ENCODE measurements at regions not wholly inside any gene's neighbourhood (a gene's known extent, or its start where the extent isn't known, plus 50 kb on each side); places are given as distances from the start of the nearest gene placed in this dataset.

GRCh38 chr5:74124826-74125225 is 498.8 kb downstream of the ARHGEF28 start:
- Histone ChIP-seq H3K4me2 (ENCODE audit: low read length) (no peak overlapping the region), H3K27ac (ENCODE audit: low read length) (no peak overlapping the region), H4K20me1 (ENCODE audit: insufficient read depth) (no peaks in the 10 kb centered on the region), H3K4me3 (ENCODE audit: low read length) (no peak overlapping the region), H3F3A (ENCODE audit: insufficient read depth, low read length, poor library complexity, severe bottlenecking) (peaks cover under 1% of the 10 kb centered on the region), H3K36me3 (ENCODE audit: insufficient read depth, low read length) (no peaks in the 10 kb centered on the region), H3K9ac (ENCODE audit: low read length) (no peak overlapping the region), H3K27me3 (ENCODE audit: insufficient read depth, low read depth, low read length) (no peaks in the 10 kb centered on the region), H2AFZ (ENCODE audit: low read depth, low read length) (no peak overlapping the region), H3K9me2 (ENCODE audit: insufficient read depth, low read length) (no peaks in the 10 kb centered on the region), H3K79me2 (replicated peaks; ENCODE audit: insufficient read depth, low read length) (no peaks in the 10 kb centered on the region), H3K9me3 (ENCODE audit: low read length) (no peaks in the 10 kb centered on the region)
- no peak for TF ChIP-seq EZH2 (IDR thresholded peaks at IDR 0.05; ENCODE audit: borderline replicate concordance, insufficient read depth, low read length, poor library complexity, severe bottlenecking)
- TF ChIP-seq SMC3 (conservative IDR thresholded peaks at IDR 0.05; ENCODE audit: poor library complexity), result no peak
- TF ChIP-seq MXI1 (conservative IDR thresholded peaks at IDR 0.05; ENCODE audit: poor library complexity, severe bottlenecking), result no peak
- no peak for TF ChIP-seq EP300 (conservative IDR thresholded peaks at IDR 0.05; ENCODE audit: poor library complexity, severe bottlenecking)
- TF ChIP-seq, protein P1, sequence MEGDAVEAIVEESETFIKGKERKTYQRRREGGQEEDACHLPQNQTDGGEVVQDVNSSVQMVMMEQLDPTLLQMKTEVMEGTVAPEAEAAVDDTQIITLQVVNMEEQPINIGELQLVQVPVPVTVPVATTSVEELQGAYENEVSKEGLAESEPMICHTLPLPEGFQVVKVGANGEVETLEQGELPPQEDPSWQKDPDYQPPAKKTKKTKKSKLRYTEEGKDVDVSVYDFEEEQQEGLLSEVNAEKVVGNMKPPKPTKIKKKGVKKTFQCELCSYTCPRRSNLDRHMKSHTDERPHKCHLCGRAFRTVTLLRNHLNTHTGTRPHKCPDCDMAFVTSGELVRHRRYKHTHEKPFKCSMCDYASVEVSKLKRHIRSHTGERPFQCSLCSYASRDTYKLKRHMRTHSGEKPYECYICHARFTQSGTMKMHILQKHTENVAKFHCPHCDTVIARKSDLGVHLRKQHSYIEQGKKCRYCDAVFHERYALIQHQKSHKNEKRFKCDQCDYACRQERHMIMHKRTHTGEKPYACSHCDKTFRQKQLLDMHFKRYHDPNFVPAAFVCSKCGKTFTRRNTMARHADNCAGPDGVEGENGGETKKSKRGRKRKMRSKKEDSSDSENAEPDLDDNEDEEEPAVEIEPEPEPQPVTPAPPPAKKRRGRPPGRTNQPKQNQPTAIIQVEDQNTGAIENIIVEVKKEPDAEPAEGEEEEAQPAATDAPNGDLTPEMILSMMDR (IDR thresholded peaks at IDR 0.05; ENCODE audit: poor library complexity, severe bottlenecking), result no peak
- no peak for TF ChIP-seq TAF1 (IDR thresholded peaks at IDR 0.05; ENCODE audit: low read depth)
- no peak for TF ChIP-seq POLR2AphosphoS5 (IDR thresholded peaks at IDR 0.05)
- no peak for TF ChIP-seq REST (IDR thresholded peaks at IDR 0.05; ENCODE audit: borderline replicate concordance)
- no peak for TF ChIP-seq RAD21 (conservative IDR thresholded peaks at IDR 0.05)

- no peak overlapping the region for H3K27ac ChIP-seq (ENCODE audit: low read length)
- H3K4me2 ChIP-seq (ENCODE audit: low read length), result no peak overlapping the region
- no peaks in the 10 kb centered on the region for H3F3A ChIP-seq (ENCODE audit: insufficient read depth, low read length, poor library complexity, severe bottlenecking)
- H3K9me2 ChIP-seq (ENCODE audit: insufficient read depth, low read length), result no peaks in the 10 kb centered on the region
- no peaks in the 10 kb centered on the region for H3K9me3 ChIP-seq (ENCODE audit: low read length)
- H3K79me2 ChIP-seq (replicated peaks; ENCODE audit: insufficient read depth, low read length), result no peaks in the 10 kb centered on the region
- no peak overlapping the region for H3K4me3 ChIP-seq (ENCODE audit: low read length)
- TF ChIP-seq, protein P1 (IDR thresholded peaks at IDR 0.05; ENCODE audit: poor library complexity, severe bottlenecking), result no peak
- TF ChIP-seq MXI1 (conservative IDR thresholded peaks at IDR 0.05; ENCODE audit: poor library complexity, severe bottlenecking), result no peak
- no peak for TF ChIP-seq TAF1 (IDR thresholded peaks at IDR 0.05; ENCODE audit: low read depth)
- no peak for TF ChIP-seq SMC3 (conservative IDR thresholded peaks at IDR 0.05; ENCODE audit: poor library complexity)
- TF ChIP-seq POLR2AphosphoS5 (IDR thresholded peaks at IDR 0.05), result no peak
- no peak for TF ChIP-seq RAD21 (conservative IDR thresholded peaks at IDR 0.05)
- no peak for TF ChIP-seq EP300 (conservative IDR thresholded peaks at IDR 0.05; ENCODE audit: poor library complexity, severe bottlenecking)
- no peak for TF ChIP-seq EZH2 (IDR thresholded peaks at IDR 0.05; ENCODE audit: borderline replicate concordance, insufficient read depth, low read length, poor library complexity, severe bottlenecking)
- no peak for TF ChIP-seq REST (IDR thresholded peaks at IDR 0.05; ENCODE audit: borderline replicate concordance)
- H3K27me3 ChIP-seq (ENCODE audit: insufficient read depth, low read depth, low read length), result no peaks in the 10 kb centered on the region
- H3K36me3 ChIP-seq (ENCODE audit: insufficient read depth, low read length), result no peaks in the 10 kb centered on the region
- H3K9ac ChIP-seq (ENCODE audit: low read length), result no peak overlapping the region
- H4K20me1 ChIP-seq (ENCODE audit: insufficient read depth), result no peaks in the 10 kb centered on the region
- H2AFZ ChIP-seq (ENCODE audit: low read depth, low read length), result no peak overlapping the region
These were observed 497.9 kb downstream of the ARHGEF28 start for GRCh38 chr5:74123929-74124328.
